Thoracic aorta (tissue), 2 donors: ENCODE measurements at regions not wholly inside any gene's neighbourhood (a gene's known extent, or its start where the extent isn't known, plus 50 kb on each side); places are given as distances from the start of the nearest gene placed in this dataset.
A peak's percentile ranks its signal among the peaks of the same experiment; 100 is the strongest.

Source experiments
- ATAC-seq: fragments of 150-250 bp; one replicate; pipeline ENCODE4 v1.8.0; 2017; ENCODE audit warnings: low read depth; ENCODE audit not compliant: insufficient number of reproducible peaks, low FRiP score
- DNase-seq: peaks from one replicate; pipeline ENCODE4 v3.0.0-alpha.2; 2020; ENCODE audit warnings: low spot score
- H3K27ac ChIP-seq, 2 donors: fragments of 200-600 bp; sonication (generic); 1 replicate in 1 of 2; 2 replicates in 1 of 2; pipeline ENCODE4 v1.5.1; 2016; ENCODE audit warnings: mild to moderate bottlenecking in 2 of 2, moderate library complexity in 2 of 2
- H3K27me3 ChIP-seq: fragments of 200-600 bp; sonication (generic); replicated peaks from 2 replicates; pipeline ENCODE4 v1.6.0; 2016; ENCODE audit warnings: mild to moderate bottlenecking; ENCODE audit not compliant: insufficient read depth
- H3K36me3 ChIP-seq: fragments of 200-600 bp; sonication (generic); one replicate; pipeline ENCODE4 v1.5.1; 2016
- H3K4me1 ChIP-seq, 2 donors: fragments of 200-600 bp; sonication (generic); 1 replicate in 1 of 2; 2 replicates in 1 of 2; pipeline versions ENCODE4 v1.5.1 to v1.6.0; 2016; ENCODE audit warnings: low read depth in 2 of 2, mild to moderate bottlenecking in 1 of 2; ENCODE audit not compliant: control insufficient read depth in 1 of 2
- H3K4me3 ChIP-seq: fragments of 200-600 bp; sonication (generic); 2 replicates; pipeline ENCODE4 v1.5.1; 2016; ENCODE audit warnings: mild to moderate bottlenecking
- H3K9me3 ChIP-seq: fragments of 200-600 bp; sonication (generic); 2 replicates; pipeline ENCODE4 v1.5.1; 2016
- CTCF ChIP-seq: fragments of 200-600 bp; sonication (generic); IDR thresholded peaks from one replicate; pipeline ENCODE4 v1.5.1; 2019; ENCODE audit warnings: antibody characterized with exemption

DNA sequence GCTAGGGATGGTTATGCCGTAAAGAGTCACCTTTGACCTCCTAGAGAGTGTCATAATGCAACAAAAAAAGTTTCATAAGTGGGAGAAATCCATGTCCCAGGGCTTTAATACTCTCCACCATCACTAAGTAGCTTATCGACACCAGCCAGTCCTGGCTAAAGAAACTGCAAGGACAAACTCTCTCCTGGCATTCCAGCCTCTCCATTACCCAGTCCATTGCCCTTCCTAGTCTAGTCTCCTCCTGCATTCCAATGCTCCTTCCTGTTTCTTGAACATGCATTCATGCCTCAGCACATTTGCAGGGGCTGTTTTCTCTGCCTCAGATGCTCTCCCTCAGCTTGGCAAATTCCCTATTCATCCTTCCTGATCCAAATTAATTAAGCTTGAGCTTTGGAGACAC is 364.1 kb downstream of the BRINP1 start:
- no peak for DNase-seq
- no peak overlapping the region for H3K4me3 ChIP-seq
- no peaks in the 10 kb centered on the region for H3K27me3 ChIP-seq
- TF ChIP-seq CTCF: no peak
- H3K9me3 ChIP-seq: no peaks in the 10 kb centered on the region
- no peak for ATAC-seq
- H3K4me1 ChIP-seq: peaks cover 20 to 34% of the 10 kb centered on the region in 2 donors
- H3K36me3 ChIP-seq: no peaks in the 10 kb centered on the region
- H3K27ac ChIP-seq: peak overlapping the region; percentile 83 to 90

DNA sequence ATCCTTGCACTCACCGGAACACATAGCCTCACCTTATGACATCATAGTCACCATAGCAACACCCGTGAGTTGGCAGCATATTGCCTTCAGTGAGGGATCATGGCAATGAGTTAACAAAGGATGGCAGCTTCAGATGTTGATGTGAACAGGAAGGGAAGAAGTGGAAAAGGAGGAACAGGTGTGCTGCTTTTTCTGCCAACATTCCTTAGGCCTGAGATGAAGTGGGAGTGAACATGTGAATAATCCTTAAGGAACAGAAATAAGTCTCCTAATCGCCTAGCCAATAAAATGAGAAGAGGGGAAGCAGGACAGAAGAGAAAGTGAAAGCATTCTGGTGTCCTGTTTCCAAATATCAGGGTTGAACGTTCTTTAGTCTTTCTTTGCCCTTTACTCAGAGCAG is 360.0 kb downstream of the BRINP1 start:
- DNase-seq (no peak), ATAC-seq (no peak)
- H3K9me3 ChIP-seq: no peaks in the 10 kb centered on the region
- H3K4me1 ChIP-seq: peaks cover 7 to 14% of the 10 kb centered on the region in 2 donors
- no peaks in the 10 kb centered on the region for H3K36me3 ChIP-seq
- no peak for TF ChIP-seq CTCF
- H3K27ac ChIP-seq: no peak overlapping the region
- peak overlapping the region; percentile 23 for H3K4me3 ChIP-seq
- H3K27me3 ChIP-seq: no peaks in the 10 kb centered on the region

- Histone ChIP-seq H3K4me1 (peaks cover 0 to 20% of the 10 kb centered on the region in 2 donors), H3K36me3 (no peaks in the 10 kb centered on the region), H3K27ac (no peak overlapping the region), H3K4me3 (no peak overlapping the region), H3K9me3 (no peaks in the 10 kb centered on the region), H3K27me3 (no peaks in the 10 kb centered on the region)
- TF ChIP-seq CTCF: no peak
- ATAC-seq (no peak), DNase-seq (no peak)
These were observed 349.0 kb downstream of the BRINP1 start for GRCh38 chr9:119020284-119020683.

DNA sequence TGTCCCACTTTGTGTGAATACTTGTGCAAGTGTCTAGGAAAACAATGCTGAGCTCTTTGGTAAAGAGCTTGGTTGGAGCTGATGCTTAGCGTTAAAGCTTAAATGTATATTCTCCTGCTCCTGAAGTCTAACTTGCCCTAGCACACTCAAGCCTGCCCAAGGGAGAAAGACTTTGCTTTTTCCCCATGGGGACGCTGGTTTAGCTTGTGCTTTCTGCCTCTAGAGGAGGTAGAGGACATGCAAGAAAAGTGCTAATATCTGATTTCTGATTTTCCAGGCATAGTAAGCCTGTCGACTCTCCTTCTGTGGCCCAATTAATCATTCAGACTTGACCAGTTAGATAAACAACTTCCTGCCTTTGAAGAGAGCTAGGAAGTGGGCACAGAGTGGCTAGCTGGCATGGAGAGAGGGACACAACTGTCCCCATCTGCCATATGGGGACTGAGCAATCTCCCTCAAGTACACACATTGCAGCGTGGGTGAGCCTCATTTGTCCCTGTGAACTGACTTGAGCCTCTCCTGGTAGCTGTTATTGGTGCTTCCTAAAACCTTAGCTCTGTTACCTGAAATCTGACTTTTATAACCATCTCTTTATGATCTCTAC is 348.4 kb downstream of the BRINP1 start:
- ATAC-seq (no peak), DNase-seq (no peak)
- no peak for TF ChIP-seq CTCF
- no peak overlapping the region for H3K27ac ChIP-seq
- no peaks in the 10 kb centered on the region for H3K36me3 ChIP-seq
- no peak overlapping the region for H3K4me3 ChIP-seq
- H3K27me3 ChIP-seq: no peaks in the 10 kb centered on the region
- peaks cover 3 to 26% of the 10 kb centered on the region in 2 donors for H3K4me1 ChIP-seq
- H3K9me3 ChIP-seq: no peaks in the 10 kb centered on the region

- Histone ChIP-seq H3K4me1 (peaks cover 21 to 52% of the 10 kb centered on the region in 2 donors), H3K9me3 (no peaks in the 10 kb centered on the region), H3K27ac (peak overlapping the region; percentile 90 to 92), H3K27me3 (no peaks in the 10 kb centered on the region), H3K4me3 (no peak overlapping the region), H3K36me3 (no peaks in the 10 kb centered on the region)
- TF ChIP-seq CTCF: no peak
- DNase-seq: peak; percentile 9
- no peak for ATAC-seq
These were observed 343.1 kb downstream of the BRINP1 start for GRCh38 chr9:119026120-119026519.
